Pancreas (tissue), 10 donors: ENCODE measurements at regions not wholly inside any gene's neighbourhood (a gene's known extent, or its start where the extent isn't known, plus 50 kb on each side); places are given as distances from the start of the nearest gene placed in this dataset.

Experiments
- ATAC-seq, 4 donors: fragments of 200-7000 bp; cut with Tn5 transposase; one replicate each; pipeline versions ENCODE4 v1.8.0 to v1.9.1; 2020; ENCODE audit warnings: mild to moderate bottlenecking in 4 of 4, moderate library complexity in 4 of 4
- DNase-seq, 6 donors: peaks; one replicate each; pipeline ENCODE4 v3.0.0-alpha.2; 2020
- FAIRE-seq: peaks from 2 replicates; lab custom pipeline; 2012; peaks lifted over from hg19 to GRCh38; lab: Jason Lieb, UNC
- H3K27ac ChIP-seq, 4 donors: fragments of 200-600 bp; sonication (generic); 1 replicate in 3 of 4; 2 replicates in 1 of 4; pipeline versions ENCODE4 v1.5.0 to v1.8.0; 2020
- H3K27me3 ChIP-seq, 4 donors: fragments of 200-600 bp; one replicate each; pipeline ENCODE4 v1.8.0; 2021
- H3K36me3 ChIP-seq, 3 donors: fragments of 200-600 bp; sonication (generic) in 1 of 3; one replicate each; pipeline versions ENCODE4 v1.5.0 to v1.8.0; 2020 to 2021
- H3K4me1 ChIP-seq, 3 donors: fragments of 200-600 bp; one replicate each; pipeline ENCODE4 v1.8.0; 2021
- H3K4me3 ChIP-seq, 4 donors: fragments of 200-600 bp; sonication (generic) in 2 of 4; one replicate each; pipeline versions ENCODE4 v1.5.0 to v1.8.0; 2020 to 2021
- H3K9me3 ChIP-seq, 4 donors: fragments of 200-600 bp; one replicate each; pipeline ENCODE4 v1.8.0; 2021
- CTCF ChIP-seq, 4 donors: fragments of 200-600 bp; sonication (generic) in 3 of 4; IDR thresholded peaks; one replicate each; pipeline versions ENCODE4 v1.5.0 to v1.8.0; 2021; ENCODE audit warnings: antibody characterized with exemption in 4 of 4
- WGBS, 2 donors: extraction: QIAGEN DNeasy Blood & Tissue Kit; methylation state at CpG; one replicate each; pipeline ENCODE4 v1.1.7; 2013; 5-methylcytosine and 5-hydroxymethylcytosine counted together
- intact Hi-C, 3 donors: fragments of 100-400 bp; cut with DNase I; formaldehyde crosslinking; loops; one replicate each; pipeline versions ENCODE4 v1.11.1 to v1.14.2; 2022
- donor health status: healthy with polysubstance abuse.
- donor health status: DM: no; HTN: no; CAD: no; lungs with moderate emphysema.
- donor health status: DM: no; HTN: no; CAD: no.
- donor health status: control.
- donor health status: control.
- donor health status: Bipolar disorder and iron deficiency.
- donor health status: DM: yes; HTN: yes; CAD: no.
- donor health status: DM: no; HTN: no; CAD: no.
- donor health status: DM: no; HTN: no; CAD: no.
- donor health status: DM: yes; HTN: yes; CAD: no.

GRCh38 chr3:120838441-120839091 lies 69.4 kb upstream of the STXBP5L start:
- no peak for TF ChIP-seq CTCF (IDR thresholded peaks at IDR 0.05)
- H3K36me3 ChIP-seq, result no peaks in the 10 kb centered on the region
- FAIRE-seq (no peak), DNase-seq (no peak), ATAC-seq (no peak)
- H3K9me3 ChIP-seq, result no peaks in the 10 kb centered on the region
- H3K4me3 ChIP-seq, result no peak overlapping the region
- H3K27me3 ChIP-seq, result no peaks in the 10 kb centered on the region
- no peaks in the 10 kb centered on the region for H3K4me1 ChIP-seq
- whole genome bisulfite sequencing, 2 donors, result 38 to 42% methylated on average over 3 of the region's 3 CpGs
- H3K27ac ChIP-seq, result no peak overlapping the region
- intact Hi-C loops, result no loop called here

- DNase-seq (no peak), ATAC-seq (peak in 2 of 4 donors; percentile 38 to 53), FAIRE-seq (no peak)
- WGBS, 2 donors, result 33 to 37% methylated on average over 4 of the region's 4 CpGs
- intact Hi-C loops, result no loop called here
- Histone ChIP-seq H3K9me3 (no peaks in the 10 kb centered on the region), H3K27ac (no peak overlapping the region), H3K4me3 (no peak overlapping the region), H3K36me3 (no peaks in the 10 kb centered on the region), H3K4me1 (no peaks in the 10 kb centered on the region), H3K27me3 (no peaks in the 10 kb centered on the region)
- TF ChIP-seq CTCF (IDR thresholded peaks at IDR 0.05), result no peak
Observed at GRCh38 chr3:120839120-120839519, 68.9 kb upstream of the STXBP5L start.

GRCh38 chr3:120841264-120841663 lies 66.7 kb upstream of the STXBP5L start:
- DNase-seq (no peak), ATAC-seq (no peak), FAIRE-seq (no peak)
- no peak for TF ChIP-seq CTCF (IDR thresholded peaks at IDR 0.05)
- Histone ChIP-seq H3K9me3 (no peaks in the 10 kb centered on the region), H3K4me1 (no peaks in the 10 kb centered on the region), H3K4me3 (no peak overlapping the region), H3K27me3 (no peaks in the 10 kb centered on the region), H3K36me3 (no peaks in the 10 kb centered on the region), H3K27ac (no peak overlapping the region)
- intact Hi-C loops, result no loop called here
- 97 to 98% methylated on average over 1 of the region's 1 CpG for WGBS, 2 donors

GRCh38 chr3:120846073-120846472 lies 61.9 kb upstream of the STXBP5L start:
- H3K27me3 ChIP-seq, result no peaks in the 10 kb centered on the region
- FAIRE-seq (no peak), ATAC-seq (no peak)

More at GRCh38 chr3:120846073-120846472, 61.9 kb upstream of the STXBP5L start:
- 55 to 58% methylated on average over 2 of the region's 2 CpGs for WGBS, 2 donors
- Histone ChIP-seq H3K4me1 (no peaks in the 10 kb centered on the region), H3K9me3 (no peaks in the 10 kb centered on the region), H3K27ac (no peak overlapping the region), H3K4me3 (no peak overlapping the region), H3K36me3 (no peaks in the 10 kb centered on the region)
- intact Hi-C loops, result no loop called here
- DNase-seq, result no peak
- no peak for TF ChIP-seq CTCF (IDR thresholded peaks at IDR 0.05)
